ENCODE measurements at regions not wholly inside any gene's neighbourhood (a gene's known extent, or its start where the extent isn't known, plus 50 kb on each side); places are given as distances from the start of the nearest gene placed in this dataset.

DNA sequence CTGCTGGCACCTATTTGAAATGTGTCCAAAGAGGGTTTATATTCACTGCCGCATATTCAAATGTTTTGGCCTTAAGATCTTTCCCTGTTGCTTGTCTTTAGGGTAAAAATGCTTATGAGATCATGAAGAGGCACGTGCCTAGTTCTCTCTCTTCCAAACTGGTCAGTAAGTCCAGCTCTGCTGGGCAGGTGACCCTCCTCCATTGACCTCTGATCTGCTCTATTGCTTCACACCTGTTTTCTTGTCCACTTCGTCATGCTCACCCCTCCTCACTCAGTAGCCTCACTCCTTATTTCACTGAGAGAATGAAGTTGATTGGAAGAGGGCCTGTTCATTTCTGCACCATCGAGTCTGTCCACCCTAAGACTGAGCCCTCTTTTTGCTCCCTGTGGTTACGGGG, 140.5 kb upstream of the COBL start:
- Histone ChIP-seq H3K9me2 (replicated peaks; ENCODE audit: control insufficient read depth, low read length) (no peaks in the 10 kb centered on the region), H3K4me2 (ENCODE audit: low read length) (no peak overlapping the region), H3K9me3 (ENCODE audit: control insufficient read depth, insufficient read depth, low read length) (no peaks in the 10 kb centered on the region; the same call in 1 of the 2 replicates), H3F3A (ENCODE audit: control insufficient read depth, insufficient read depth) (no peaks in the 10 kb centered on the region), H3K27ac (ENCODE audit: low read depth, low read length) (no peak overlapping the region), H4K20me1 (ENCODE audit: control insufficient read depth, insufficient read depth, low read depth, low read length) (no peaks in the 10 kb centered on the region), H3K4me1 (ENCODE audit: control insufficient read depth, low read length) (no peaks in the 10 kb centered on the region), H3K79me2 (ENCODE audit: control insufficient read depth, low read length) (no peaks in the 10 kb centered on the region), H3K27me3 (ENCODE audit: control insufficient read depth, low read length) (no peaks in the 10 kb centered on the region), H3K36me3 (ENCODE audit: control insufficient read depth, low read length) (no peaks in the 10 kb centered on the region), H3K4me3 (ENCODE audit: low read length) (no peak overlapping the region)
- TF ChIP-seq, protein P1, sequence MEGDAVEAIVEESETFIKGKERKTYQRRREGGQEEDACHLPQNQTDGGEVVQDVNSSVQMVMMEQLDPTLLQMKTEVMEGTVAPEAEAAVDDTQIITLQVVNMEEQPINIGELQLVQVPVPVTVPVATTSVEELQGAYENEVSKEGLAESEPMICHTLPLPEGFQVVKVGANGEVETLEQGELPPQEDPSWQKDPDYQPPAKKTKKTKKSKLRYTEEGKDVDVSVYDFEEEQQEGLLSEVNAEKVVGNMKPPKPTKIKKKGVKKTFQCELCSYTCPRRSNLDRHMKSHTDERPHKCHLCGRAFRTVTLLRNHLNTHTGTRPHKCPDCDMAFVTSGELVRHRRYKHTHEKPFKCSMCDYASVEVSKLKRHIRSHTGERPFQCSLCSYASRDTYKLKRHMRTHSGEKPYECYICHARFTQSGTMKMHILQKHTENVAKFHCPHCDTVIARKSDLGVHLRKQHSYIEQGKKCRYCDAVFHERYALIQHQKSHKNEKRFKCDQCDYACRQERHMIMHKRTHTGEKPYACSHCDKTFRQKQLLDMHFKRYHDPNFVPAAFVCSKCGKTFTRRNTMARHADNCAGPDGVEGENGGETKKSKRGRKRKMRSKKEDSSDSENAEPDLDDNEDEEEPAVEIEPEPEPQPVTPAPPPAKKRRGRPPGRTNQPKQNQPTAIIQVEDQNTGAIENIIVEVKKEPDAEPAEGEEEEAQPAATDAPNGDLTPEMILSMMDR (IDR thresholded peaks at IDR 0.05; ENCODE audit: low read depth, low read length, poor library complexity, severe bottlenecking): no peak
- TF ChIP-seq EZH2phosphoT487 (IDR thresholded peaks at IDR 0.05; ENCODE audit: borderline replicate concordance, low read length): no peak

GRCh38 chr7:51456431-51457060, 139.9 kb upstream of the COBL start:
- TF ChIP-seq, protein P1 (IDR thresholded peaks at IDR 0.05; ENCODE audit: low read depth, low read length, poor library complexity, severe bottlenecking): no peak
- no peak for TF ChIP-seq EZH2phosphoT487 (IDR thresholded peaks at IDR 0.05; ENCODE audit: borderline replicate concordance, low read length)
- H4K20me1 ChIP-seq (ENCODE audit: control insufficient read depth, insufficient read depth, low read depth, low read length): no peaks in the 10 kb centered on the region
- no peak overlapping the region for H3K27ac ChIP-seq (ENCODE audit: low read depth, low read length)
- no peaks in the 10 kb centered on the region for H3K27me3 ChIP-seq (ENCODE audit: control insufficient read depth, low read length)
- H3K4me3 ChIP-seq (ENCODE audit: low read length): no peak overlapping the region
- H3K36me3 ChIP-seq (ENCODE audit: control insufficient read depth, low read length): no peaks in the 10 kb centered on the region
- H3K79me2 ChIP-seq (ENCODE audit: control insufficient read depth, low read length): no peaks in the 10 kb centered on the region
- no peaks in the 10 kb centered on the region for H3K9me2 ChIP-seq (replicated peaks; ENCODE audit: control insufficient read depth, low read length)
- peaks cover under 1% of the 10 kb centered on the region; the same call in 1 of the 2 replicates for H3K9me3 ChIP-seq (ENCODE audit: control insufficient read depth, insufficient read depth, low read length)
- no peak overlapping the region for H3K4me2 ChIP-seq (ENCODE audit: low read length)
- no peaks in the 10 kb centered on the region for H3F3A ChIP-seq (ENCODE audit: control insufficient read depth, insufficient read depth)
- no peaks in the 10 kb centered on the region for H3K4me1 ChIP-seq (ENCODE audit: control insufficient read depth, low read length)

- no peak overlapping the region for H3K27ac ChIP-seq (ENCODE audit: low read depth, low read length)
- peaks cover 5% of the 10 kb centered on the region; the same call in 1 of the 2 replicates for H3K9me3 ChIP-seq (ENCODE audit: control insufficient read depth, insufficient read depth, low read length)
- no peak overlapping the region for H3K4me3 ChIP-seq (ENCODE audit: low read length)
These were observed 139.3 kb upstream of the COBL start for GRCh38 chr7:51455948-51456347.

More at GRCh38 chr7:51455948-51456347, 139.3 kb upstream of the COBL start:
- no peaks in the 10 kb centered on the region for H3K79me2 ChIP-seq (ENCODE audit: control insufficient read depth, low read length)
- no peak for TF ChIP-seq EZH2phosphoT487 (IDR thresholded peaks at IDR 0.05; ENCODE audit: borderline replicate concordance, low read length)
- TF ChIP-seq, protein P1 (IDR thresholded peaks at IDR 0.05; ENCODE audit: low read depth, low read length, poor library complexity, severe bottlenecking): no peak
- H3K36me3 ChIP-seq (ENCODE audit: control insufficient read depth, low read length): no peaks in the 10 kb centered on the region
- no peaks in the 10 kb centered on the region for H3K9me2 ChIP-seq (replicated peaks; ENCODE audit: control insufficient read depth, low read length)
- H3F3A ChIP-seq (ENCODE audit: control insufficient read depth, insufficient read depth): no peaks in the 10 kb centered on the region
- no peak overlapping the region for H3K4me2 ChIP-seq (ENCODE audit: low read length)
- H3K4me1 ChIP-seq (ENCODE audit: control insufficient read depth, low read length): no peaks in the 10 kb centered on the region
- H3K27me3 ChIP-seq (ENCODE audit: control insufficient read depth, low read length): no peaks in the 10 kb centered on the region
- no peaks in the 10 kb centered on the region for H4K20me1 ChIP-seq (ENCODE audit: control insufficient read depth, insufficient read depth, low read depth, low read length)

Data from DOHH2 (cell line).